ENCODE measurements at regions not wholly inside any gene's neighbourhood (a gene's known extent, or its start where the extent isn't known, plus 50 kb on each side); places are given as distances from the start of the nearest gene placed in this dataset.
"Not testable (repeated sequence)": the region's sequence is repeated elsewhere in the genome, so short reads cannot be mapped to it uniquely, and the experiment has no call there.

GRCh38 chr6:66048684-66049474 is 341.9 kb upstream of the EYS start:
- DNase-seq, result no peak

GRCh38 chr6:66032626-66033025 is 325.6 kb upstream of the EYS start:
- no peak for DNase-seq

- DNase-seq, result no peak
Observed at GRCh38 chr6:66029391-66029790, 322.4 kb upstream of the EYS start.

GRCh38 chr6:65999288-65999791 is 292.3 kb upstream of the EYS start:
- DNase-seq, result no peak

GRCh38 chr6:65998544-65998943 is 291.5 kb upstream of the EYS start:
- DNase-seq, result no peak

- DNase-seq, result no peak
Observed at GRCh38 chr6:65997539-65997938, 290.5 kb upstream of the EYS start.

GRCh38 chr6:65996096-65996495 is 289.1 kb upstream of the EYS start:
- no peak for DNase-seq

GRCh38 chr6:65989676-65990075 is 282.6 kb upstream of the EYS start:
- DNase-seq, result no peak

- no peak for DNase-seq
Observed at GRCh38 chr6:65988006-65988405, 281.0 kb upstream of the EYS start.

- DNase-seq, result no peak
Observed at GRCh38 chr6:65984089-65984488, 277.1 kb upstream of the EYS start.

- no peak for DNase-seq
Observed at GRCh38 chr6:65979120-65979519, 272.1 kb upstream of the EYS start.

GRCh38 chr6:65971252-65971651 is 264.2 kb upstream of the EYS start:
- DNase-seq, result not testable (repeated sequence)

- no peak for DNase-seq
Observed at GRCh38 chr6:65964261-65964660, 257.2 kb upstream of the EYS start.

- no peak for DNase-seq
Observed at GRCh38 chr6:65955034-65955433, 248.0 kb upstream of the EYS start.

- no peak for DNase-seq
Observed at GRCh38 chr6:65948062-65948461, 241.0 kb upstream of the EYS start.

GRCh38 chr6:65943548-65943947 is 236.5 kb upstream of the EYS start:
- no peak for DNase-seq

GRCh38 chr6:65943051-65943450 is 236.0 kb upstream of the EYS start:
- DNase-seq, result no peak

- DNase-seq, result no peak
Observed at GRCh38 chr6:65938000-65938399, 231.0 kb upstream of the EYS start.

GRCh38 chr6:65935412-65935811 is 228.4 kb upstream of the EYS start:
- DNase-seq, result no peak

- no peak for DNase-seq
Observed at GRCh38 chr6:65933390-65933789, 226.4 kb upstream of the EYS start.

- DNase-seq, result no peak
Observed at GRCh38 chr6:65927141-65927540, 220.1 kb upstream of the EYS start.

- no peak for DNase-seq
Observed at GRCh38 chr6:65924411-65924810, 217.4 kb upstream of the EYS start.

GRCh38 chr6:65922049-65922448 is 215.0 kb upstream of the EYS start:
- DNase-seq, result no peak

GRCh38 chr6:65908065-65908464 is 201.0 kb upstream of the EYS start:
- no peak for DNase-seq

- no peak for DNase-seq
Observed at GRCh38 chr6:65903992-65904391, 197.0 kb upstream of the EYS start.
